GM12873 (cell line): ENCODE measurements at regions not wholly inside any gene's neighbourhood (a gene's known extent, or its start where the extent isn't known, plus 50 kb on each side); places are given as distances from the start of the nearest gene placed in this dataset.
A peak's percentile ranks its signal among the peaks of the same experiment; 100 is the strongest.

ENCODE experiments used
- TF ChIP-seq, protein P1 (sequence below): IDR thresholded peaks from 2 replicates; pipeline ENCODE4 v1.5.1; 2012; ENCODE audit warnings: low read depth, mild to moderate bottlenecking, moderate library complexity, low read length, control low read depth; ENCODE audit not compliant: insufficient read depth; ENCODE audit errors: missing control alignments

DNA sequence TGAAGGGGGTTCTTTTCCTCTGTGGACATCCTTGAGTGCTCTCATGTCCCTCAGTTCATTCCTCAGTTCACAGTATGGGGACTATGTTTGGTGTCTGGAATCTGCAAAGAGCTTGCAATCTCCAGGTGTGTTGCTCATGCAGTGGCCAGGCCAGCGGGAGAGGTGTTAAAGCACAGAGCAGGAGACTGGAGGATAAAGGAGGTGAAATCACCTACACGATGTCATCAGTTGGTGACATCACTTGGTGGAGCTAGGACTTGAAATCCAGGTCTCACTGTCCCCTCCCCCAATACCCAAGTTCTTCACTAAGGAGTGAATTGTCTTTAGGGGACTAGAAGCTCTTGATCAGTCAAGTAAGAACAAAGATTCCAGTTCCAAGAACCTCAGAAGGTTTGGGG lies 197.3 kb upstream of the ZNF618 start:
- TF ChIP-seq, protein P1, sequence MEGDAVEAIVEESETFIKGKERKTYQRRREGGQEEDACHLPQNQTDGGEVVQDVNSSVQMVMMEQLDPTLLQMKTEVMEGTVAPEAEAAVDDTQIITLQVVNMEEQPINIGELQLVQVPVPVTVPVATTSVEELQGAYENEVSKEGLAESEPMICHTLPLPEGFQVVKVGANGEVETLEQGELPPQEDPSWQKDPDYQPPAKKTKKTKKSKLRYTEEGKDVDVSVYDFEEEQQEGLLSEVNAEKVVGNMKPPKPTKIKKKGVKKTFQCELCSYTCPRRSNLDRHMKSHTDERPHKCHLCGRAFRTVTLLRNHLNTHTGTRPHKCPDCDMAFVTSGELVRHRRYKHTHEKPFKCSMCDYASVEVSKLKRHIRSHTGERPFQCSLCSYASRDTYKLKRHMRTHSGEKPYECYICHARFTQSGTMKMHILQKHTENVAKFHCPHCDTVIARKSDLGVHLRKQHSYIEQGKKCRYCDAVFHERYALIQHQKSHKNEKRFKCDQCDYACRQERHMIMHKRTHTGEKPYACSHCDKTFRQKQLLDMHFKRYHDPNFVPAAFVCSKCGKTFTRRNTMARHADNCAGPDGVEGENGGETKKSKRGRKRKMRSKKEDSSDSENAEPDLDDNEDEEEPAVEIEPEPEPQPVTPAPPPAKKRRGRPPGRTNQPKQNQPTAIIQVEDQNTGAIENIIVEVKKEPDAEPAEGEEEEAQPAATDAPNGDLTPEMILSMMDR = no peak

- TF ChIP-seq, protein P1 = peak; percentile 94
These were observed 193.8 kb upstream of the ZNF618 start for GRCh38 chr9:113682297-113682771.

DNA sequence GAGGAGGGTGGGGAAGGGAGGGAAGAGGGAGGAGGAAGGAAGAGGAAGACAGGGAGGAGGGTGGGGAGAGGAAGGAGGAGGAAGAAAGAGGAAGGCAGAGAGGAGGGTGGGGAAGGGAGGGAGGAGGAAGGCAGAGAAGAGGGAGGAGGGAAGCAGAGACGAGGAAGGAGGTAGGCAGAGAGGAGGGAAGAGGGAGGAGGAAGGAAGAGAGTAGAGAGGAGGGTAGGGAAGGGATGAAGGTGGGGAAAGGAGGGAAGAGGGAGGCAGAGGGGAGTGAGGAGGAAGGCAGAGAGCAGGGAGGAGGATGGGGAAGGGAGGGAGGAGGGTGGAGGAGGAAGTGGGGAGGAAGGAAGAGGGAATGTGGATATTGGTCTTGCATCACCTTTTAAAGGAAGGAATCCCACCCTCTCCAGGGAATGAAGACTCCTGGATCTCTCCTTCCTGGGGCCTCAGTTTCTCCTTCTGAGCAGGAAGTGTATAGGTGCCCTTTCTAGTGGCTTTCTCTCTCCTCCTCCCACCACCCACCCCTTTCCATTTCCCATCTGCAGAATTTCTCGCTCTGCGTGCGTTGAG lies 188.9 kb upstream of the ZNF618 start:
- TF ChIP-seq, protein P1 = no peak

DNA sequence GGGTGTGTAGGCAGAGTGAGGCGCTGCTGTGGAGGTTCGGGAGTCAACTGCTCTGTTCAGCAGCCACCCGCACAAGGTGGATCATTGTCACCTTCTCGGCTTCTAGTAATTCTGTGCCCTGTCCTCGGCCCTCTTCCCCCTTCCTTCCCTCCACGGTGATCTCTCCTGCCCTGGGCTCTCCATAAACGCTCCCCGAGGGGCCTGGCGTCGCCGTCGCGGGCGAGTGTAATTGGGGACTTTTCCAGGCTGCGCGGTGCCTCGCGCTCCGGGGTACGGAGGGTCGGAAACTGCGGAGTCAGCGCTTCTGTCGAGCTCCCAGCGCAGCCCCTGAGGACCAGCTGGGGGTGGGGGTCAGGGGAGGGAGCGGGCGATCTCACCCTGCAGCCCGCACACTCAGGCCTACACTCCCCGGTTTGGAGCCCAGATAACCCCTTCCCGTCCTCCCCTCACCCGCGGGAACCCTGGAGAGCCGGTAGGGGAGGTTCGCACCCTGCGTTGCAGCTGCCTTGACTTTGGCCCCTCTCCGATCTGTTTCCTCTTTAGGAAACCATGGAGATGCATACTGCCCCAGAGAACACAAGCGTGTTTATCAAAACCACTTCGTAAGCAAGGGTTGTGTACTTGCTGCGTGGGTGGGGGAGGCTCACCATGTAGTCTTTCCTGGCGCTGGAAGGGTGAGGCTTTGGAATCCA lies 188.3 kb upstream of the ZNF618 start:
- TF ChIP-seq, protein P1 = no peak

DNA sequence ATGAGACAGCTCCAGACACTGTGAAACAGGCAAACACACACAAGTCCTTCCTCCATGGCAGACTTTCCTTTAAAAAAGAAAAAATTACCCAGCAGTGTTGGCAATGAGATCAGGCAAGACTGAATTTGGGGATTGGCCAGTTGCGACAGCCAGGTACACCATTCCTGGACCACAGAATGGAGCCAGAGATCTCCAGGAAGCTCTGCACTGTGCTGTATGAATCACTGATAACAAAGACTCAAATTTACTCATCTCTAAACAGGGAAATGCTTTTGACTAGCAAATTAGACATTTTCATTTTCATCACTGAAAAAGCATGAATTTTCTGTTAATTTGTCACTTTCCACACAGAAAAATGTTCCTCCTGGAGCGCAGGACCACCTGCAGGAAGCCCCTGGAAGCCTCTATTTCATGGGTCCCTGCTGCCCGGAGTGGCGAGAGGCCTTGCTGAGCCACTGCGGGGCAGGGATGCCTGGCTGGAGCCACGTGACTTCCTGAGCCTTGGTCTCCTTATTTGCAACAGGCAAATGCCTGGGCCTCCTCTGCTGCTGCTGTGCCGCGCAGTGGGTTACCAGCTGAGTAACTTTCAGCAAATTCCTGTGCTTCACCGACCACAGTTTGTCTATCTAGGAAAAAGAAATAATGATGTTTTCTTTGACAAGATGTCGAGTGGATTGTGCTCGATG lies 185.9 kb upstream of the ZNF618 start:
- TF ChIP-seq, protein P1 = no peak

DNA sequence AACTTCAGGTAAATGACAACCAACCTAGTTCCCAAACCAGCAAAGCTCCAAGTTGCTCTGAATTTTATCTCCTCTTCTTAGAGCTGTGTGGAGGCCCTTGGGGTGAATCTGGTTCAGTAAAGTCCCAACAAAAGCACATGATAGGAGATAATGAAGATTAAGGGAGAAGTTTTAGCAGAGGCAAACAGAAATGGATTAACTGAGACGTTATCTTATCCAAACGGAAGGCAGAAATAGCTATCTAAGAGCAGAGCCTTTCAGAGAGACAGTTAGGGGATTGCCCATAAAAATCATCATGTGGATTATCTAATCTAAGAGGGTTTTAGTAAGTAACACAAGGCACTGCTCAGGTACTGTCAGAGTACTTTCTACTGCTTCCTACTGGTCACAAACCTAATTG lies 183.9 kb upstream of the ZNF618 start:
- TF ChIP-seq, protein P1 = no peak

GRCh38 chr9:113694912-113695311 lies 181.2 kb upstream of the ZNF618 start:
- TF ChIP-seq, protein P1 = no peak
